Suprapubic skin (tissue), 4 donors: ENCODE measurements at regions not wholly inside any gene's neighbourhood (a gene's known extent, or its start where the extent isn't known, plus 50 kb on each side); places are given as distances from the start of the nearest gene placed in this dataset.

Source experiments
- CTCF ChIP-seq, 2 donors: fragments of 200-600 bp in 1 of 2; fragments of 450-650 bp in 1 of 2; sonication (generic) in 1 of 2; IDR thresholded peaks; one replicate each; pipeline ENCODE4 v1.5.1; 2016 to 2019; ENCODE audit warnings: antibody characterized with exemption in 2 of 2, mild to moderate bottlenecking in 1 of 2, moderate library complexity in 1 of 2
- POLR2A ChIP-seq, 2 donors: fragments of 450-650 bp; IDR thresholded peaks; one replicate each; pipeline ENCODE4 v1.6.1; 2017; ENCODE audit warnings: antibody characterized with exemption in 2 of 2, mild to moderate bottlenecking in 2 of 2, moderate library complexity in 2 of 2
- POLR2AphosphoS5 ChIP-seq, 3 donors: sonication (generic); formaldehyde crosslinking; IDR thresholded peaks; one replicate each; pipeline ENCODE4 v1.6.1; 2017; ENCODE audit warnings: antibody characterized with exemption in 3 of 3

- TF ChIP-seq CTCF (IDR thresholded peaks at IDR 0.05) (no peak), POLR2A (IDR thresholded peaks at IDR 0.05) (no peak), POLR2AphosphoS5 (IDR thresholded peaks at IDR 0.05) (no peak)
Measured at GRCh38 chr14:62369919-62370560, 607.8 kb downstream of the SNAPC1 start.
